ENCODE measurements at regions not wholly inside any gene's neighbourhood (a gene's known extent, or its start where the extent isn't known, plus 50 kb on each side); places are given as distances from the start of the nearest gene placed in this dataset.
A peak's percentile ranks its signal among the peaks of the same experiment; 100 is the strongest.

GRCh38 chr10:88107296-88108097, 244.1 kb downstream of the PTEN start:
- no peak overlapping the region for H3K27ac ChIP-seq
- CTCF ChIA-PET, result interaction anchor here (0.5 to 0.6 kb wide), 3 partner anchors 199 to 474 kb away, joined by 3 to 6 read pairs (median 4); no protein-coding TSS in a partner anchor
- no peak for DNase-seq (ENCODE audit: low spot score)
- POLR2A ChIA-PET (ENCODE audit: low non-redundant PET), result no interaction called here
- no peak for TF ChIP-seq CTCF (conservative IDR thresholded peaks at IDR 0.05; ENCODE audit: low read depth)

- ChIA-PET POLR2A (ENCODE audit: low non-redundant PET) (no interaction called here), CTCF (interaction anchor here (0.5 to 0.6 kb wide), 3 partner anchors 199 to 475 kb away, joined by 3 to 6 read pairs (median 4); no protein-coding TSS in a partner anchor)
- no peak for TF ChIP-seq CTCF (conservative IDR thresholded peaks at IDR 0.05; ENCODE audit: low read depth)
- no peak for DNase-seq (ENCODE audit: low spot score)
- no peak overlapping the region for H3K27ac ChIP-seq
Measured at GRCh38 chr10:88108115-88108610, 244.7 kb downstream of the PTEN start.

GRCh38 chr10:88110355-88110754, 246.9 kb downstream of the PTEN start:
- peak; percentile 67 for DNase-seq (ENCODE audit: low spot score)
- ChIA-PET CTCF (no interaction called here), POLR2A (ENCODE audit: low non-redundant PET) (no interaction called here)
- no peak overlapping the region for H3K27ac ChIP-seq
- TF ChIP-seq CTCF (conservative IDR thresholded peaks at IDR 0.05; ENCODE audit: low read depth), result no peak

GRCh38 chr10:88110822-88111221, 247.4 kb downstream of the PTEN start:
- ChIA-PET POLR2A (ENCODE audit: low non-redundant PET) (no interaction called here), CTCF (no interaction called here)
- no peak for TF ChIP-seq CTCF (conservative IDR thresholded peaks at IDR 0.05; ENCODE audit: low read depth)
- DNase-seq (ENCODE audit: low spot score), result no peak
- no peak overlapping the region for H3K27ac ChIP-seq

- no peak for DNase-seq (ENCODE audit: low spot score)
- no peak for TF ChIP-seq CTCF (conservative IDR thresholded peaks at IDR 0.05; ENCODE audit: low read depth)
- CTCF ChIA-PET, result no interaction called here
- no peak overlapping the region for H3K27ac ChIP-seq
- POLR2A ChIA-PET (ENCODE audit: low non-redundant PET), result no interaction called here
Measured at GRCh38 chr10:88111294-88111693, 247.9 kb downstream of the PTEN start.

GRCh38 chr10:88113232-88113631, 249.8 kb downstream of the PTEN start:
- POLR2A ChIA-PET (ENCODE audit: low non-redundant PET), result no interaction called here
- H3K27ac ChIP-seq, result no peak overlapping the region
- CTCF ChIA-PET, result interaction anchor here (0.6 to 0.8 kb wide), 3 partner anchors 22 to 252 kb away, joined by 3 read pairs; no protein-coding TSS in a partner anchor
- DNase-seq (ENCODE audit: low spot score), result no peak
- no peak for TF ChIP-seq CTCF (conservative IDR thresholded peaks at IDR 0.05; ENCODE audit: low read depth)
